T-helper 2 cell treated with Interferon-gamma antibody and Interleukin-4, amounts not matched to agents 100 ng/mL and 5 ng/mL, for 36 hours (primary cell): ENCODE measurements at regions not wholly inside any gene's neighbourhood (a gene's known extent, or its start where the extent isn't known, plus 50 kb on each side); places are given as distances from the start of the nearest gene placed in this dataset.
"Not testable (repeated sequence)": the region's sequence is repeated elsewhere in the genome, so short reads cannot be mapped to it uniquely, and the experiment has no call there.

Experiments used
- intact Hi-C: fragments of 100-400 bp; cut with micrococcal nuclease; formaldehyde crosslinking; loops from one replicate; pipeline ENCODE4 v1.15.1; 2023

DNA sequence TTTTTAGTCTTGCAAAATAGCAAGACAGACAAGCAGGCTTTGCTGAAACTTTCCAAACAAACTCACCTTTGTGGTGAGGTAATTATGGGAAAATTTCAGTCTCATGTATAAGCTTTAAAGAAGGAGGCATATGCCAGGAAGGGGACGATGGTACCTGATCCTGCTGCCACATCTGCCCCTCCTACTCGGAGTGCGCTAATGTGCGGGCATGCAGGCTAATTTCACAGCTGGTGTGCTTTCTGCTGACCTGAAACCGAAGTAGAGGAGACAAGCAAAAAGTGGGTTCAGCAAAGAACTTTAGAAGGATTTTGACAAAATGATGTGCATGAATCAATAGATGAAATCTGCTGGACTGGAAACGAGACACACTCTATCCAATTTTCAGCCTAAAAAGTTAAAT, 117.1 kb upstream of the IRX4 start:
- intact Hi-C loops, result no loop called here

DNA sequence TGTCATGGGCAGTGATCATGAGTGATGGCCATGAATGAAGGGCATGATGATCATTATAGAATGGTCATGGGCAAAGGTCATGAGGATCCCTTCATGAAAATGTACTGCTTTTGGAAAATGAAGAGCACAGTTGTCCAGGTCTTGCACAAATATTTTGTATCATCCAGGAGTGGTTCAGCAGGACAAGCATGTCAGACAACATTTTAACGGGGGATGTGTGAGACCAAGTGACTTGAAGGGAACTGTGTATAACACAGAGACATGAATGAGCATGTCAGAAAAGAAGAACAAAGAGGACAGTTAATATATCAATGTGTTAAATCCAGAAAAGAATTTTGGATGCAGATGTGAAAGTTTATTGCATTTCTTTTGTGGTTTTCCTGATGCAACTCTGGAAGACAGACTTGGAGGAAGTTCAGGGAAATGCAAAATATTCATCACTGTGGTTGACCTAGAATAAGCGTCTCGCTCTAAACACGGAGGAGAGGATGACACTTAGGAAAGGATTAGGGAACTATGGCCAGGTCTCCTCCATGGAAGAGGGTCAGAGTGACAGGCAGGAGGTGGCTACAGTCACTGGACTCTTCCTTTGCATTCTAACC, 116.1 kb upstream of the IRX4 start:
- intact Hi-C loops, result no loop called here

DNA sequence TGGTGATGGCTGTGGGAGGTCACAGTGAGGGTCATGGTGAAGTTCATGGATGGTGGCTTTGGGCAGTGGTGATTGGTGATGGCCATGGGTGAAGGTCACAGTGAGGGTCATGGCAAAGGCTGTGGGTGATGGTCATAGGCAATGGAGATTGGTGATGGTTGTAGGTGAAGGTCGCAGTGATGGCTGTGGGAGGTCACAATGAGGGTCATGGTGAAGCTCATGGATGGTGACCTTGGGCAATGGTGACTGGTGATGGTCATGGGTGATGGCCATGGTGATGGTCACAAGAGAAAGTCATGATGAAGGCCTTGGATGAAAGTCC, 115.6 kb upstream of the IRX4 start:
- intact Hi-C loops, result no loop called here

DNA sequence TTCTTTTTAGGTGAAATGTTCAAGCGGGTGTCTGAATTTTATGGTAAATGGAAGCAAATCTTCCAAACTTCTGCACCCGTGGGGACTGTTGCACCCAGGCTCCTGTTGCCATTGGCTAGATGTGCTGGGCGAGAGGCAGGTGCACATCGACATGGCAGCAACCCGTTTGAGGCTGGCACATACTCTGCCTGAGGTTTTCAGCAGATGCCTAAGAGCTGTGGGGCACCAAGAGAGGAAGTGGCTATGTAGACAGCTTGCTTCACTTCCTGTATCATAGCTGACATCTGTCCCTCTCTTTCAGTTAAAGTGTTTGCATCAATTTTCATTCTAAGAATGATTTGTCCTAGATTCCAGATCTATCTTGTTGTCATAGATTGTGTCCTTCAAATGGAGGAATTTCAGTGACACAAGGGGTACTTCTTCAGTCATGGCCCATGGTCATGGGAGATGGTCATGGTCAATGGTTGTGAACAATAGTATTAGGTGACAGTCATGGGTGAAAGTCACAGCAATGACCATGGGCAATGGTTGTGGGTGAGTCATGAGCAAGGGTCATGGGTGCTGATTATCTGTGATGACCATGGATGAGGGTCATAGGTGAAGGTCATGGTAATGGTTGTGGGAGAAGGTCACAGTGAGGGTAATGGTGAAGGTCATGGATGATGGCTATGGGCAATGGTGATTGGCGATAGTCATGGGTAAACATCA, 115.1 kb upstream of the IRX4 start:
- intact Hi-C loops, result no loop called here

DNA sequence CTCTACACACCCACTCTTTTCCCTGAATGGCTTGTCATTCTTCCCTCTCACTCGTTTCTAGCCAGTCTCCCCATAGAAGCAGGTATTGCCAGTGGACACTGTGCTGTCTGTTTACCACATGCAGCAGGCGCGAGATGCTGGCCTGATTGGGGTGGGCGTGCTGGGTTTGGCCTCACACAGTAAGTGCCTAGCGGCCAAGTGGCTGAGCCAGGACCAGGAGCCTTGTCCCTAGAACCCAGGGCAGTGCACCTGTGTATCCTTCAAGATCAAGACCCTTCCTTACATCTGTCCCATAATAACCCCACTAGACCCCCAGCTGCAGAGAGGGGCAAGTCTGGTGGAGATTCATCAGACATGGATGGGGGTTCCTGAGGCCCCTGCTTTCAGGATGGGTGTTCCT, 112.8 kb upstream of the IRX4 start:
- intact Hi-C loops, result no loop called here

DNA sequence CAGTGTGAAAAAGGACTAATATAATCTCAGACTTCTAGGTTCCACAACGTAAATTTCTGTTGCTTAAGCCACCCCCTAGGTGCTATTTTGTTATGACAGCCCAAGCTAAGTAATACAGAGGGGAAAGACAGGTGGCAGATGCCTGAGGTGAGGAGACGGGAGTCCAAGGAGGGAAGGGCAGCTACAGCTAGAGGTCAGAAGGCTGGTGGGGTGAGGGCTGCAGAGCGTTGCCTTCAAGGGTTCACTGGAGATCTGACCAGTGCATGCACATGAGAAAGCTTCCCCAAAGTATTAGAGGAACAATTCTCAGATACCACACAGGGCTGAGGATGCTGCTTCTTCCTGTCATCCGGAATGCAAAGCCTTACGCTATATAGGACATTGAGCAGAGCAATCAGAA, 104.7 kb upstream of the IRX4 start:
- intact Hi-C loops, result no loop called here

DNA sequence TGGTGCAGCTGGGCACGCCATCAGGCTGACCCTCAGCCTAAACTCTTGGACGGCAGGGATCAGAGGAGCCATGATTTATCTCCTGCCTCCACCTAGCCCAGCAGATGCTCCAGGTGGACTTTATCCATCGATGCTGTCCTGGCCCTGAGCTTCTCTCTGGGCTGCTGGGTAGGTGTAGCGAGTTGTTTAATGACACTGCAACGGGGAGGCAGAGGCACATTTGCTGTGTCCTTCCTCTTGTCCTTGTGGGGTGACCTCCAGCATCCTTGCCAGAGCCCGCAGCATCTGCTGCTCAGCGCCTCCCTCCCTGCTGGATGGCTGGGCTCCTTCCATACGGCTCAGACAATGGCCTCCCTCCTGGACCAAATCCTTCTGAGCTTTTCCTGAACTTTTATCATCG, 103.1 kb upstream of the IRX4 start:
- intact Hi-C loops, result no loop called here

DNA sequence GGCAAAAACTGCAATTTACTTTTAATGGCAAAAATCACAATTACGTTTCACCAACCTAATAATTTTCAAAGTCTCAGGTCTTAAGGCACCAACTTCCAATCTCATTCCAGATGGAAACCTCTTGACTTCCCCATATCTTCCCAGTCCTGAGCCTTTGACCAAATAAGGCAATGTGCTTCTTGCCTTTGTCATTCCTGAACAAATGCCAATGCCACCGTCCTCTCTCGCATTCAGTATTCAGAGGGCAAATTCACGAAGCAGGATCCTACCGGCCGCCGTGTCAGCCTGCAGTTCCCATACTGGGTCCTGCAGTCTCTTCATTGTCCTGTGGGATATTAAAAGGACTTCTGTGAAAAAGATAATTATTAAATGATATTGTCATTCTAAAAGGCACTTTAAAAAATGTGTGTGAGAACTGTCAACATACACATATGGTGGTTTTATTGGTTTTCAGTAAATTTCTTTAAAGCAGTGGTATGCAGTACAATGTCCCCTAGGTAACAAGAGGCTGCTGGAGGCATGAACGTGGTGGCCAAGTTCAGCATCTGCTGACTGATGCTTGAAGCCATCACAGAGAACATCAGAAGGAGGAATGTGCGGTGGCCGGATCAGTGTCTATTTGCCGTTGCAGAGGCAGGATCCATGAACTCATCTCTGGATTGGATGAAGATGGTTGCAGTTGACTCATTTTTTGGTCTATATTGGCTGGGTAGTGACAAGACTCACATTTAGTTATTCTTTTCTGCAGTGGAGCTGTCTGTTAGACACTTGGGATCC, 101.4 kb upstream of the IRX4 start:
- intact Hi-C loops, result no loop called here

DNA sequence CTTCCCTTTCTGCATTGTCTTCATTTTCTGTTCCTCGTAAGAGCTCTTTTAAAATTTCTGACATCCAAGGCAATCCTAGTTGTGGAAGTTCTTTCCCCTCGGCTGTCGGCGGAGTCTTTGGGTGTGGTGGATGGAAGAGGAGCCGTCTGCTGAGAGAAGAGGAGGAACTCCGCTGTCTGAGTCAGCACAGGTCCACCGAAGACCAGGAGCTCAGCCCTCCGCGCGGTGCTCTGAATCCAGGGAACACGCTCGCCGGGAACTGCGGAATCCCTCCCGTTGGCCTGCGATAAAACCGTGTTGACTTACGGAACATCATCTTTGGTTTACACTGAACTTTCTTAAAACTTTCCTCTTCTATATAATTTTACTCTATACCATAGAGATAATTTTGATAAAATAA, 100.7 kb upstream of the IRX4 start:
- intact Hi-C loops, result no loop called here

DNA sequence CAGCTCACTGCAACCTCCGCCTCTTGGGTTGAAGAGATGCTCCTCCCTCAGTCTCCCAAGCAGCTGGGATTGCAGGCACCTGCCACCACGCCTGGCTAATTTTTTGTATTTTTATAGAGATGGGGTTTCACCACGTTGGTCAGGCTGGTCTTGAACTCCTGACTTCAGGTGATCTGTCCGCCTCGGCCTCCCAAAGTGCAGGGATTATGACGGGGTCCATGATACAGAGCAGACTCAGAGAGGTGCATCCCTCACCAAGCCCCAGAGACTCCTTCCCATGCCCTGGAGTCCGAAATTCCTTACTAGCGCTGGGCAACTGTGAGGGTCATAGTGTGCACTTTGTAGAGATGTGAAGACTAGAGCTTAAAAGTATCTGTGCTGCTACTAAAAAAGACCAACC, 99.8 kb upstream of the IRX4 start:
- intact Hi-C loops, result not testable (repeated sequence)

DNA sequence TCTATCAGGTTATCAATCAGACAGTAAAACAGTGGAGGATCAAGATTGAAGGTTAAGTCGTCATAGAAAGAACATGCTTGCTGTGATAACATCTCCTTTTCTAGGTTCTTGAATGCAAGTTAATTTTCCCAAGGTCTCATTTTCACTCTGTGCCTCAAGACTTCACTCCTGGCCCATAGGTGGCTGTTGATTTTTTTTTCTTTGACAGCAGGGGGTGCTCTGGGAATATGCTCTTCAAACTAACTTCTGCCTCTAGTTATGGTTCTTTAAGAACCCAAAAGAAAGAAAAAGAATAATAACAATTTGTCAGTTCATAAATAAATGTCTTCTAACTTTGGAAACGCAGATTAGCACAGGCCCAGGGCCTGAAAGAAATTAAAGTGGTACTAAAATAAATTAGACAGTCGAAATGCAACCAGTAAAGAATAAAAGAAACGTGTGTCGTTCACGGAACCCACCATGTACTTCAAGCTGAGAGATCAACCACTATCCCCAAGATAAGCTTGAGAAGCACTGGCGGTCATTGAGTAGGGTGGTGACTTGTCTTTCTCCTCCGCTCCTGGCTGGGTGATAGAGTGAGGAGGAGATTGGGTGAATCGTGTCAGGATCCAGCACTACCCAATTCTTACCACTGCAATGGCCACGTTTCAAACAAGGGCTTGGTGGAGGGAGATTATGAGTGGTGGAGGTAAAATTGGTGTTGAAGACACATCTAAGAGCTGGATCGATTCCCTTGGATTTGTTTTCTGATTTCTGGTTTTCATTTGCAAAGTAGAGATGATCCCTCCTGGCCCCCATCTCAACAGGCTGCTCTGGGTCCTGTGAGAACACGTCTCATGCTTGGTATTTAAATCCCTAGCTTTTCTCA, 93.4 kb upstream of the IRX4 start:
- intact Hi-C loops, result no loop called here

DNA sequence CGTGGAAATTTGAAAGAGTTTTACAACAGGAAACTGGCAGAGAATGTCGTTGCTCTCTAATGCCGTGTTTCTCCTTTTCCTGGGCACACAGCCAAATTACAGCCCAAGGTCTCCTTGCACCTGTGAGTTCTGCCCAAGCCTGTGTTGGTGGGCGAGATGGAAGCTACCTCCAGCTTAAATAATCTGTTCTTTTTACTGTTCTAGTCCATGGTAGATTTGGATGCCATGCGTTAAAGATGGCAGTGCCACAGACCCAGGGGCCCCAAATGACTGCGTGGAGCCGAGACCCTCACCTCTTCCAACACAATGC, 92.6 kb upstream of the IRX4 start:
- intact Hi-C loops, result no loop called here

DNA sequence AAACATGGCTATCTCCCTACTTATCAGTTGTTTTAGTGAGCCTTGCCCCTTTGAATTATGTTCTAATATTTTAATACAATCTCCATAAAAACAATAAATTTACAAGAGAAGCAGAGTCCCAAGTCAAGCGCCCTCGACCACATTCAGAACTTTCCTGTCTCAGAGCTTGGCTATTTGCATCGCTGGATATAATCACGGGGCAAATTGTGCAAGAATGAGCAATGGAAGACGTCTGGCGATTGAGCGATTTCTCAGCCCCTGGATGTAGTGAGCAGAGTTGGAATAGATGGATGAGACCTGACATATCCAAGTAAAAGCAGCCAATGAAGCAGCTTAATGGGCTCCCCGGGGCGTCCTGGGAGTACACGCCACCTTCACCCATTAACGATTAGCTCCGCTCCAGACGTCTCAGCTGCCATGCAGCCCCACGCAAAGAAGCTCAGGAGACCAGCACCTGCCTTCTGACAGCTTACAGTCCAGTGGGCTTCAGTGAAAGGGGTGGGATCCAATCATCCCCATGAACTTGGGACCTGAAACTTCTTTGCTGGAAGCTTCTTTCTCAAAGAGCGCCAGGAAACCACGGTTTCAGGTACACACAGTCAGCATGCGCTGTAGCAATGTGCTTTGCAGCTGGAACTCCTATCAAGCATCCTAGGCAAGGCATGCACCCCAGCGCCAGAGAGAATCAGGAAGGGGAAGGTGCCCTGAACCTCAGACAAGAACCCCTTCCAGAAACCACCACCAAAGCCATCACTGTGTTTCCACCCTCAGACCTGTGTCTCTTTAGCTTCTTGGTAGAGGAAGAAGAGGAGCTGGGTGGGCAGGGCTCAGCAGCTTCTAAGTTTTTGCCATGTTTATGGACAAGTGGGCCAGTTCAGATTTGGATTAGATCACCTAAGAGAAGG, 92.0 kb upstream of the IRX4 start:
- intact Hi-C loops, result no loop called here

DNA sequence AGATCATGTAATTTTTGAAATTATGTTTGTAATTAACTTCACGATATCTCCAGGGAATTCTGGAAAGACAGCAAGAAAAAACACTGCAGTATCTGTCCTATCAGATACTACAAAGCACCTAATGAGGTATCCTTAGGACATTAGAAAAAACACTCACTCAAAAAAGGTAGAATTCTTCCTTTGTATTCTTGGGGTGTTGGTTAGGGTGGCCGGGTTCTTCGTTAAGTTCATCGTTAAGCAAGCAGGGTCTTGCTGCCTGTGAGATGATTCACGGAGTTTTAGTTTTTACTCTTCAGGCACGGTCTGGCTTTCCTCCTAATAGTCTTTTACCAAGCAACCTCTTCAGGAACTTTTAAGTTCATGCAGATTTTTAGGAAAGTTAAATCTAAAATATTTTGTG, 91.4 kb upstream of the IRX4 start:
- intact Hi-C loops, result no loop called here

DNA sequence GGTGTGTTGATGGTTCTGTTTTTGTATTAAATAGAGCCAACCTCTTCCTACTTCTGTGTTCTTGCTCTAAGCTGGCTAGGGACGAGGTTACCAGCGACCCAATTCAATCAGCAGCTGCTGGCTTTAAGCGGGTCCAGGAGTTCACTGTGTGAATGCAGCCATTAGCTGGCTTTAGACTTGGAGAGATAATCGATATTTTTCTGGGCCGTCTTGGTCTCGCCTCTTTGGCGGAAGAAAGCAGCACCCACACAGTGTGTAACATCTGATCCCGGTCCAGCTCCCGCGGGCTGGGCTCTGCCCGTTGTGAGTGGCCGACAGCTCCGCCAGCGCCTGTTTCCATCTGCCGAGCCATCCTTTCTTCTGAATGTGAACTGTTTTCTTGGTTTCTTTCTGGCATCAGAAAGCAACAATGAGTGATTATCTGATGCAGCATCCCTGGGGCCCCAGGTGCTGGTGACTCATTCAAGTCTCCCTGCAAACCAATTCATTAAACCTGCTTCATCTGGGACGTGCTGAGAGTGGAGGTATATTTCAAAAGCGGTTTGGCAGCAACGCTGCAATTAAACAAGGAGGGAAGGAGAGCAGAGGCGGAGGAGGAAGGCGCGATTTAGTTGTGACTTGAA, 90.8 kb upstream of the IRX4 start:
- intact Hi-C loops, result no loop called here

DNA sequence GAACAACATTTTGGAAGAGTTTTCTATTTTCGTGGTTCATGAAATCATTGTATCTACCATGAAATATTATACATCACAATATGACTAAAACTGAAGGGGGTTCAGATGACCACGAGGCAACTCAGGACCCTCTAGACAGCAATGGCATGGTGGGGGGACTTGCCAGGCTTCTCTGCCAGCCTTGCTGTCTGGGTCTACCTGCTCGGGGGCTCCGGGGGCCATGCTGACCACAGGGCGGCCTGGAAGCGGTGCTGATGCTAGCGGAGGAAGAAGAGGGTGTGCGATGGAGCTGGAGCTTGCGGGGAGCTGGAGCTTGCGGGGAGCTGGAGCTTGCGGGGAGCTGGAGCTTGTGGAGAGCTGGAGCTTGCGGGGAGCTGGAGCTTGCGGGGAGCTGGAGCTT, 89.2 kb upstream of the IRX4 start:
- intact Hi-C loops, result no loop called here

DNA sequence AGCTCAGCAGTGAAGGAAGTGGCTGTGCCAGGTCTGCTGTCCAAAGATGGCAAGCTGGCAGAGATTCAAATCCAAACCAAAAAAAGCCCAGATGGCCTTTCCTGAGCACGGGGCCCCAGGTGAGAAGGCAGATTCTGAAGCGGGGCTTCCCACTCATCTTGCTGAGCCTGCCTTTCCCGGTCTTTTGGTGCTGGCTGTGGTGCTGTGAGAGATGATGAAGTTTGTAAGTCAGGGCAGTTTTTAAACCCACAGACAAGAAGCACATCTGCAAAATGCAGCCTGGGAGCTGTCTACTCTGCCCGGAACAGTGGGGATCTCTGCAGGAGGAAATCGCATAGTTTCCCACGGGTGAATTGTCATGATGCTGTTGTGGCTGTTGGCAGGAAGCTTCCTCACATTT, 85.0 kb upstream of the IRX4 start:
- intact Hi-C loops, result no loop called here

DNA sequence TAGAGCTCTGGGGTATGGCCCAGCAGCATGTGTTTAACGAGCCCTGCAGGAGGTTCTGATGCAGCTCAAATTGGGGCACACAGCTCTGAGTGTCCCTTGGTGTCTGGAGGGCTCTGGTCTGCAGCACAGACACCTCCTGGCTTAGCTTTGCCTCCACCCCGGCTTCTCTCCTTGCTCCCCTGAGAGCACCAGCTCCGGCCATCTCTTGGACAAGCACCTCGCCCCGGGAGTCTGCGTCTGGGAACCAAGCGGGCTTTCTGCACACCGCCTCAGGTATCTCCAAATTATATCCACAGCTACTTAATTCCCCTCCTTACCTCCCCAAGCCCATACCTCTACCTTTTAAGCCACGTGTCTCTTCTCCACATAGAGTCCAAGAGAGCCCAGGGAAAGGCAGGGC, 83.7 kb upstream of the IRX4 start:
- intact Hi-C loops, result no loop called here

DNA sequence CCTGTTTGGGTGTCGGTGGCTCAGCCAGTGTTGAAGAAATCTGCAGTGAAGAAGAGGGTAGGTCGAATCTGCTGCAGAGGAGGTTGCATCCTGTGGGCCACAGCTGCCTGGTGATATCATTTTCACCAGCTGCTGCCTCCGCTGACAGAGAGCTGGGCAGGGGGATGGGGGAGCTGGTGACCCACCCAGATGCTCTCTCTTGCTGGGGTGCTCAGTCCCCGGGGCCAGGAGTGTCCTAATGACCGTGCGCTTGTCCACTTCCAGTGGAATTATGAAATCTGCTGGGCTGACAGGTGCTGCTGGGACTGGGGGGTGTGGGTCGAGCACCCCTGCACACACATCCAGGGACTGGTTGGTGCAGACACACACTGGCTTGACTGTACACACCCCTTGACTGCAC, 83.2 kb upstream of the IRX4 start:
- intact Hi-C loops, result no loop called here

DNA sequence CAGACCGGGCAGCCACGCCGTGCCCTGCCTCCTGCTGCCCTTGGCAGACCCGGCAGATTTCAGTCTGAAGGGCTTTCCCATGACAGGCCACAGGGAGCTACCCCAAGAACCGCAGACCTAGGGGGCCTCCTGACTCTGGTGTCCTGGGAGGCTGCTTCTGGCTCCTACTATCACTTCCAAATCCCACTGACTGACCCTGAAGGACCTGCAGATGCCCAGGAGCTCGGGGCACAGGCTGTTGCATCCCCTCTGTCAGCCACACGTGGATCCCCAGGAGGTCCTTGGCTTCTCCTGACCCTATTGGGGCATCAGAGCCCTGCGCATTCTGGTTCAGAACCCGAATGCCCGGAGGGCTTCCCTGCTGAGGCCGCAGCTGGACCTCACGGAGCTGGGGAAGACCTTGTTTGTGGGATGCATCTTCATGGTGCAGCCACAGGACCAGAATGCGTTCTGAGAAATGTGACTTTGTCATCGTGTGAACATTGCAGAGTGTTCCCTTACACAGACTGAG, 81.3 kb upstream of the IRX4 start:
- intact Hi-C loops, result no loop called here

DNA sequence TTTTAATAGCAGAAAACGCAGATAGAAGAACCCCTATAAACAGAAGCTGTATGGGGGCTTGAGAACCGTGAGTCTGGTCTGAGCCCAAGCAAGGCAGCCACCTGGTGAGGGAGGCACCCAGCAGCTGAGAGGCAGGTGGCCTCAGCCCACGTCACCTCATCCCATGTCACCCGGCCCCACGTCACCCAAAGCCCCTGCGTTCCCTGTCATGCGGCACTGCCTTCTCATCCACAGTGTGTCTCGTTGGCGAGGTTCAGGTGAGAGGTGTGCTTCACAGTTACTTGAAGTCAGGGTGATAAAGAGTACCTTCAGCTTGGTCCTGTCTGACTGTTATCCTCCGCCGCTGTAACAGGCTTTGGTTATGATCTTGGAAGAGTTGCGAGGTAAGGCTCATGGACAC, 80.6 kb upstream of the IRX4 start:
- intact Hi-C loops, result no loop called here
